HEK293 (cell line): ENCODE measurements at regions not wholly inside any gene's neighbourhood (a gene's known extent, or its start where the extent isn't known, plus 50 kb on each side); places are given as distances from the start of the nearest gene placed in this dataset.

Source experiments
- TF ChIP-seq, protein P1 (sequence below): fragments of 450-650 bp; formaldehyde crosslinking; IDR thresholded peaks from 2 replicates; pipeline ENCODE4 v1.5.1; 2017; ENCODE audit warnings: missing biosample characterization, missing genetic modification characterization
- TF ChIP-seq, protein P2 (sequence below): fragments of 450-650 bp; formaldehyde crosslinking; IDR thresholded peaks from 2 replicates; pipeline ENCODE4 v1.5.1; 2016; ENCODE audit warnings: missing biosample characterization, missing genetic modification characterization

DNA sequence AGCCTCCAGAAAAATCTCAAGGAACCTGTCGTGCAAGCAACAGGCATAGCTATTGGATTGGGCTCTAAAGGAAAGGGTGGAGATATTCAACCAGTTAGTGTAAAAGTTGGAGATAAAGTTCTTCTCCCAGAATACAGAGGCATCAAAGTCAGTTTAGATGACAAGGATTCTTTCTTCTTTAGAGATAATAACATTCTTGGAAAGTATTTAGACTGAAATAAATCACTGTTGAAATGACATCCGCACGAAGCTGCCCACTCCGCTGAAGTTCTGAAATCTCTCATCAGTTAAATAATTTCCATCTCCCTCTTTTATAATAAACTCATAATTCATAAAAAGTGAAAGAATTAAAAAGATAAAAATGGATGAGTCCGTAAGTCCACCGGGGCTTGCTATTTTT is 1354.9 kb upstream of the TMEM132C start:
- TF ChIP-seq, protein P1, sequence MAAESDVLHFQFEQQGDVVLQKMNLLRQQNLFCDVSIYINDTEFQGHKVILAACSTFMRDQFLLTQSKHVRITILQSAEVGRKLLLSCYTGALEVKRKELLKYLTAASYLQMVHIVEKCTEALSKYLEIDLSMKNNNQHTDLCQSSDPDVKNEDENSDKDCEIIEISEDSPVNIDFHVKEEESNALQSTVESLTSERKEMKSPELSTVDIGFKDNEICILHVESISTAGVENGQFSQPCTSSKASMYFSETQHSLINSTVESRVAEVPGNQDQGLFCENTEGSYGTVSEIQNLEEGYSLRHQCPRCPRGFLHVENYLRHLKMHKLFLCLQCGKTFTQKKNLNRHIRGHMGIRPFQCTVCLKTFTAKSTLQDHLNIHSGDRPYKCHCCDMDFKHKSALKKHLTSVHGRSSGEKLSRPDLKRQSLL (tag by site-specific recombination): no peak
- TF ChIP-seq, protein P2, sequence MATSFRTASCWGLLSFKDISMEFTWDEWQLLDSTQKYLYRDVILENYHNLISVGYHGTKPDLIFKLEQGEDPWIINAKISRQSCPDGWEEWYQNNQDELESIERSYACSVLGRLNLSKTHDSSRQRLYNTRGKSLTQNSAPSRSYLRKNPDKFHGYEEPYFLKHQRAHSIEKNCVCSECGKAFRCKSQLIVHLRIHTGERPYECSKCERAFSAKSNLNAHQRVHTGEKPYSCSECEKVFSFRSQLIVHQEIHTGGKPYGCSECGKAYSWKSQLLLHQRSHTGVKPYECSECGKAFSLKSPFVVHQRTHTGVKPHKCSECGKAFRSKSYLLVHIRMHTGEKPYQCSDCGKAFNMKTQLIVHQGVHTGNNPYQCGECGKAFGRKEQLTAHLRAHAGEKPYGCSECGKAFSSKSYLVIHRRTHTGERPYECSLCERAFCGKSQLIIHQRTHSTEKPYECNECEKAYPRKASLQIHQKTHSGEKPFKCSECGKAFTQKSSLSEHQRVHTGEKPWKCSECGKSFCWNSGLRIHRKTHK (tag by site-specific recombination): no peak
